Kidney epithelial cell (primary cell): ENCODE measurements at regions not wholly inside any gene's neighbourhood (a gene's known extent, or its start where the extent isn't known, plus 50 kb on each side); places are given as distances from the start of the nearest gene placed in this dataset.

ENCODE experiments used
- DNase-seq: peaks from one replicate; pipeline ENCODE4 v3.0.0-alpha.2; 2010; ENCODE audit warnings: low read depth
- H3K27me3 ChIP-seq: 2 replicates; pipeline ENCODE4 v1.6.0; 2011; ENCODE audit warnings: low read length; ENCODE audit not compliant: control insufficient read depth, insufficient read depth
- H3K36me3 ChIP-seq: 2 replicates; pipeline ENCODE4 v1.5.1; 2011; ENCODE audit warnings: low read length; ENCODE audit not compliant: control insufficient read depth, insufficient read depth
- H3K4me3 ChIP-seq: 2 replicates; pipeline ENCODE4 v1.5.1; 2011; ENCODE audit warnings: low read depth, mild to moderate bottlenecking, control low read depth, low read length
- CTCF ChIP-seq: IDR thresholded peaks from 2 replicates; pipeline ENCODE4 v1.5.1; 2011; ENCODE audit warnings: mild to moderate bottlenecking, moderate library complexity, low read length, control low read depth, inconsistent platforms; ENCODE audit not compliant: insufficient read depth, poor library complexity, severe bottlenecking

DNA sequence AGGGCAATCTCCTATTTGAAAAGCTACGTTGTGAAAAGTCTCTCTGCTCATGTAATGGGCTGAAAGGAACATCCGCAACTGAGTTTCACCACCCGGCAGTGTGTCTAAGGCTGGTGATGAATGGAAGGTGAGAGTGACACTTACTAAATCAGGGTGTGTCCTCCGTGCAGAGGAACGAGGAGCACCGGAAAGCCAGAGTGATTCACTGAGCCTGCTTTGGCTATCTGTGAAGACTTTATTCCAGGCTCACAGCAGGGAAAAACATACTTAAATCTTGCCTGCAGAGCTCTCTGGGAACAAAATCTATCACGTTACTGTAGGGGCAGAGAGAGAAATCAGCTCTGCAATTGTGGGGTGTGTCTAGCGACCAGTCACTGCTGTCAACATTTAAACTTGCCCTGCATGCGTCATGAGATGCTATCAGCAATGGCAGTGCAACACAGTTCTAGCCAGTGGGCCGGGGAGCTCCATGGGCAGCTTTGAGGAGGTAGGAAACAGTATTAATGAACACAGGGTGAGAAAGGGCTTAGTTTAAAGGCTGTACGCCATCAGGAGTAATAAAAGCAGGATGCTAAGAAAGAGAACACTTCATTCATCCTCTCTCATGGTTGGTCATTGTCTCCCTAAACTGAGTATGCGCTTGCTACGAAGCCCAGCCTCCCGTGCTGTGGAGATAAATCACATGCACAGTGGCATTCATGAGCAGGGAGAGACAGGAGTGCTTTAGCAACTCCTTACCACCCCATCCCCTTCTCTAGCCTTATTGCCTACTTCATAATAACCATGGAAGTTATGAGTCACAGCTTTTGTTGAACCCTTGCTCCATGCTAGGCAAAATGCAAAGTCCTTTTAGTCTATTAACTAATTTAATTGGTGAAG is 542.7 kb upstream of the ADAMTS9 start:
- Histone ChIP-seq H3K36me3 (no peaks in the 10 kb centered on the region), H3K27me3 (no peaks in the 10 kb centered on the region), H3K4me3 (no peak overlapping the region)
- no peak for DNase-seq
- no peak for TF ChIP-seq CTCF

GRCh38 chr3:65226287-65226686 is 538.5 kb upstream of the ADAMTS9 start:
- no peak overlapping the region for H3K4me3 ChIP-seq
- H3K36me3 ChIP-seq = no peaks in the 10 kb centered on the region
- TF ChIP-seq CTCF = no peak
- no peaks in the 10 kb centered on the region for H3K27me3 ChIP-seq
- DNase-seq = no peak

DNA sequence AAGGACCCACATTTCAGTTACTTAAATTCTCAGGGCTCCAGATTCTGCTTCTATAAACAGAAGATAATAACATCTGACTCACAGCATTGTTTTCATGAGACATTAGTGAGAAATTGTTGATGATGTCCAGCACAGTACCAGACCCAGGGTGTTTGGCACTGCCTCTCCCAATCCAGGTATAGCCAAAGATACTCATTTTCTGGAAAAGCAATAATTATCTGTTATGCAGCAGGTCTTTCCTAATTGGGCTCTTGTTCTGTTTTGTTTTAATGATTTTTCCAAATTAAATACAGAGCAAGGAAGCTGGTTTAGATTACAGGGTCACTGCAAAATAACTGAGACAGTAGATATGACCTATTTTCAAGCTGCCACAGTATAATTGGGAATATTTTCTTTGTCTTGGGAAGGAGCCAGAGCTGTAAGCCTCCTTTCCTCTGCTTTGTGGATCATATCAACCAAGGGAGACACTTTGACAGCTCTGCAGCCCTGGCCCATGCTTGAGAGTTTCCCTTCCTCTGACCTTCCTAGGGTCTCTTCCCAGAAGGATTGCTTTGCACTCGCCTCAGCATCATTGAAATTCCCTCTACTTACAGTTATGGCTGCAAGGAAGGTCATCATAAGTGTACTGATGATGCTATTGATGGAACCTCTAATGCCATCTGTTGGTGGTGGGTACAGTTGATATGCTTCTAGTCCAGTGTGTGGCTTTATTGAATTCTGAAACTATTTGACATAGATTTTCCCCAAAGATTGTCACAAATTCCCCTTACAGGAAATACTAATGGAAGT is 522.4 kb upstream of the ADAMTS9 start:
- no peaks in the 10 kb centered on the region for H3K27me3 ChIP-seq
- no peak for DNase-seq
- no peaks in the 10 kb centered on the region for H3K36me3 ChIP-seq
- no peak overlapping the region for H3K4me3 ChIP-seq
- no peak for TF ChIP-seq CTCF

- H3K36me3 ChIP-seq = no peaks in the 10 kb centered on the region
- H3K4me3 ChIP-seq = no peak overlapping the region
- no peaks in the 10 kb centered on the region for H3K27me3 ChIP-seq
- no peak for TF ChIP-seq CTCF
- DNase-seq = no peak
Measured at GRCh38 chr3:65202395-65202794, 514.6 kb upstream of the ADAMTS9 start.

GRCh38 chr3:65201926-65202325 is 514.1 kb upstream of the ADAMTS9 start:
- Histone ChIP-seq H3K4me3 (no peak overlapping the region), H3K27me3 (no peaks in the 10 kb centered on the region), H3K36me3 (no peaks in the 10 kb centered on the region)
- no peak for TF ChIP-seq CTCF
- DNase-seq = no peak
